Activated CD4-positive, alpha-beta T cell treated with anti-CD3 and anti-CD28 coated beads, Interleukin-2, Interleukin-4, amounts not matched to agents 100 ng/mL and 50 ng/mL, durations not matched to agents 16 hours and 8 hours (primary cell): ENCODE measurements at regions not wholly inside any gene's neighbourhood (a gene's known extent, or its start where the extent isn't known, plus 50 kb on each side); places are given as distances from the start of the nearest gene placed in this dataset.
"Not testable (repeated sequence)": the region's sequence is repeated elsewhere in the genome, so short reads cannot be mapped to it uniquely, and the experiment has no call there.

ENCODE experiments used
- DNase-seq: peaks from one replicate; pipeline ENCODE4 v3.0.0-alpha.2; 2020; ENCODE audit warnings: low spot score

GRCh38 chr12:85574291-85574690 is 261.9 kb downstream of the RASSF9 start:
- DNase-seq, result no peak

GRCh38 chr12:85575120-85576096 is 260.8 kb downstream of the RASSF9 start:
- peak; percentile 11 for DNase-seq

- DNase-seq, result no peak
Measured at GRCh38 chr12:85580562-85581168, 255.5 kb downstream of the RASSF9 start.

GRCh38 chr12:85587158-85587557 is 249.1 kb downstream of the RASSF9 start:
- no peak for DNase-seq

- DNase-seq, result no peak
Measured at GRCh38 chr12:85588221-85588620, 248.0 kb downstream of the RASSF9 start.

- no peak for DNase-seq
Measured at GRCh38 chr12:85600841-85601240, 235.4 kb downstream of the RASSF9 start.

GRCh38 chr12:85603556-85603955 is 232.7 kb downstream of the RASSF9 start:
- DNase-seq, result no peak

GRCh38 chr12:85606455-85606854 is 229.8 kb downstream of the RASSF9 start:
- DNase-seq, result no peak

GRCh38 chr12:85609778-85610177 is 226.4 kb downstream of the RASSF9 start:
- DNase-seq, result no peak

- no peak for DNase-seq
Measured at GRCh38 chr12:85610194-85610593, 226.0 kb downstream of the RASSF9 start.

- DNase-seq, result no peak
Measured at GRCh38 chr12:85616201-85616600, 220.0 kb downstream of the RASSF9 start.

GRCh38 chr12:85617307-85618091 is 218.7 kb downstream of the RASSF9 start:
- no peak for DNase-seq

- DNase-seq, result no peak
Measured at GRCh38 chr12:85621041-85621440, 215.2 kb downstream of the RASSF9 start.

- DNase-seq, result no peak
Measured at GRCh38 chr12:85623763-85624162, 212.4 kb downstream of the RASSF9 start.

- DNase-seq, result no peak
Measured at GRCh38 chr12:85625467-85625866, 210.7 kb downstream of the RASSF9 start.

GRCh38 chr12:85626001-85626783 is 210.0 kb downstream of the RASSF9 start:
- no peak for DNase-seq

GRCh38 chr12:85626784-85627171 is 209.4 kb downstream of the RASSF9 start:
- DNase-seq, result no peak

GRCh38 chr12:85627584-85627983 is 208.6 kb downstream of the RASSF9 start:
- DNase-seq, result no peak

- not testable (repeated sequence) for DNase-seq
Measured at GRCh38 chr12:85628562-85628961, 207.6 kb downstream of the RASSF9 start.

GRCh38 chr12:85630851-85631250 is 205.4 kb downstream of the RASSF9 start:
- no peak for DNase-seq

GRCh38 chr12:85632390-85632789 is 203.8 kb downstream of the RASSF9 start:
- DNase-seq, result no peak

- DNase-seq, result no peak
Measured at GRCh38 chr12:85633491-85633890, 202.7 kb downstream of the RASSF9 start.
